K562 (cell line): ENCODE measurements at regions not wholly inside any gene's neighbourhood (a gene's known extent, or its start where the extent isn't known, plus 50 kb on each side); places are given as distances from the start of the nearest gene placed in this dataset.

Source experiments
- ATAC-seq: fragments of 200-7000 bp; cut with Tn5 transposase; 3 replicates; pipeline ENCODE4 v1.9.1; 2020; ENCODE audit warnings: moderate library complexity
- BruUV-seq: library from RNA; stranded (reverse); fragments of 400-500 nt; replicated peaks from 2 replicates; lab custom pipeline; 2021; lab: Mats Ljungman, UMichigan
- CTCF ChIA-PET: fragments of 300-600 bp; formaldehyde crosslinking; extraction: SDS; loops from one replicate; lab custom pipeline; 2021; ENCODE audit warnings: low intra/inter-chr PET ratio; lab: Yijun Ruan, JAX
- POLR2A ChIA-PET: fragments of 300-600, 350-650 bp; sonication (Branson Sonifier 250); formaldehyde crosslinking; extraction: SDS; loops from one replicate; lab custom pipeline; 2021; ENCODE audit warnings: antibody characterized with exemption, inconsistent platforms; lab: Yijun Ruan, JAX
- DNase-seq, 4 experiments: peaks; one replicate each; pipeline versions ENCODE4 v3.0.0 to v3.0.0-alpha.2; 2011 to 2018; ENCODE audit warnings: low spot score in 3 of 4, mixed read lengths in 3 of 4; ENCODE audit errors: extremely low read depth in 1 of 4
- FAIRE-seq: peaks from 2 replicates; lab custom pipeline; 2011; peaks lifted over from hg19 to GRCh38; lab: Jason Lieb, UNC
- H2AFZ ChIP-seq: 2 replicates; pipeline ENCODE4 v1.6.0; 2011; ENCODE audit warnings: low read depth, low read length, control low read depth, inconsistent platforms
- H3K27ac ChIP-seq: fragments of 200-600 bp; 3 replicates; pipeline ENCODE4 v1.8.0; 2011; ENCODE audit warnings: low read depth, mild to moderate bottlenecking, control low read depth, inconsistent platforms, low read length, moderate library complexity, mixed read lengths; ENCODE audit errors: extremely low read depth
- H3K27me3 ChIP-seq, 2 experiments: fragments of 300-600 bp in 1 of 2; 2 replicates in 1 of 2; 3 replicates in 1 of 2; pipeline versions ENCODE4 v1.6.0 to v1.8.0; 2011; ENCODE audit warnings: inconsistent platforms in 2 of 2, low read length in 2 of 2, mild to moderate bottlenecking in 1 of 2, mixed read lengths in 1 of 2, moderate library complexity in 1 of 2; ENCODE audit not compliant: control insufficient read depth in 2 of 2, insufficient read depth in 2 of 2
- H3K36me3 ChIP-seq: fragments of 300-600 bp; 3 replicates; pipeline ENCODE4 v1.8.0; 2011; ENCODE audit warnings: mild to moderate bottlenecking, low read length, inconsistent platforms; ENCODE audit not compliant: control insufficient read depth, insufficient read depth
- H3K4me1 ChIP-seq, 2 experiments: fragments of 200-600 bp in 1 of 2; replicated peaks in 1 of 2; 2 replicates in 1 of 2; 3 replicates in 1 of 2; pipeline versions ENCODE4 v1.5.1 to v1.8.0; 2011; ENCODE audit warnings: inconsistent platforms in 2 of 2, low read length in 2 of 2, mild to moderate bottlenecking in 1 of 2, mixed read lengths in 1 of 2, moderate library complexity in 1 of 2; ENCODE audit not compliant: control insufficient read depth in 2 of 2, insufficient read depth in 2 of 2
- H3K4me2 ChIP-seq: 2 replicates; pipeline ENCODE4 v1.6.1; 2011; ENCODE audit warnings: low read length, control low read depth, inconsistent platforms, mixed read lengths; ENCODE audit not compliant: insufficient read depth
- H3K4me3 ChIP-seq: fragments of 200-600 bp; sonication (generic), shearing (Covaris generic); 2 replicates; pipeline ENCODE4 v1.5.1; 2016; ENCODE audit warnings: control low read depth, inconsistent platforms
- H3K79me2 ChIP-seq: fragments of 200-600 bp; 3 replicates; pipeline ENCODE4 v1.8.0; 2011; ENCODE audit warnings: low read length, inconsistent platforms; ENCODE audit not compliant: control insufficient read depth, insufficient read depth
- H3K9ac ChIP-seq, 2 experiments: 2 replicates each; pipeline versions ENCODE4 v1.6.0 to v1.6.1; 2011; ENCODE audit warnings: low read depth in 2 of 2, low read length in 2 of 2, control low read depth in 1 of 2, inconsistent platforms in 1 of 2, mild to moderate bottlenecking in 1 of 2, mixed read lengths in 1 of 2; ENCODE audit not compliant: insufficient read depth in 1 of 2
- H3K9me1 ChIP-seq: one replicate; pipeline ENCODE4 v1.6.0; 2011; ENCODE audit warnings: inconsistent platforms, mild to moderate bottlenecking, low read length, moderate library complexity; ENCODE audit not compliant: control insufficient read depth, insufficient read depth
- H3K9me3 ChIP-seq: replicated peaks from 2 replicates; pipeline ENCODE4 v1.5.1; 2011; ENCODE audit warnings: low read depth, low read length, inconsistent platforms; ENCODE audit not compliant: control insufficient read depth, insufficient read depth
- H4K20me1 ChIP-seq: replicated peaks from 2 replicates; pipeline ENCODE4 v1.6.1; 2011; ENCODE audit warnings: low read length, inconsistent platforms, mixed read lengths; ENCODE audit not compliant: control insufficient read depth, insufficient read depth
- BRCA1 ChIP-seq, 2 experiments: fragments of 450-650 bp in 1 of 2; sonication (generic) in 1 of 2; formaldehyde crosslinking in 1 of 2; IDR thresholded peaks; 2 replicates each; pipeline versions ENCODE4 v1.5.0 to v1.6.1; 2017 to 2020; ENCODE audit warnings: mild to moderate bottlenecking in 1 of 2, missing genetic modification reagents in 1 of 2
- CBFA2T2 ChIP-seq: fragments of 450-650 bp; conservative IDR thresholded peaks from 2 replicates; pipeline ENCODE4 v1.6.1; 2017; ENCODE audit warnings: mild to moderate bottlenecking
- CBFA2T3 ChIP-seq: fragments of 450-650 bp; IDR thresholded peaks from 2 replicates; pipeline ENCODE4 v1.6.1; 2017
- CREB5 ChIP-seq: fragments of 250-450 bp; sonication (Bioruptor Pico); IDR thresholded peaks from 2 replicates; pipeline ENCODE4 v1.5.0; 2020; ENCODE audit warnings: mild to moderate bottlenecking
- CTCF ChIP-seq, 3 experiments: IDR thresholded peaks in 2 of 3; conservative IDR thresholded peaks in 1 of 3; 2 replicates each; pipeline ENCODE4 v1.5.1; 2011 to 2012; ENCODE audit warnings: low read length in 3 of 3, mild to moderate bottlenecking in 3 of 3, control low read depth in 2 of 3, improper control_type of control experiment in 1 of 3, inconsistent platforms in 1 of 3, low read depth in 1 of 3, mixed read lengths in 1 of 3, moderate library complexity in 1 of 3; ENCODE audit not compliant: insufficient read depth in 2 of 3
- ELK1 ChIP-seq: sonication (generic); formaldehyde crosslinking; IDR thresholded peaks from 2 replicates; pipeline ENCODE4 v1.8.1; 2022; ENCODE audit warnings: missing genetic modification reagents
- HDGF ChIP-seq: fragments of 450-650 bp; IDR thresholded peaks from 2 replicates; pipeline ENCODE4 v1.6.1; 2016
- PHF21A ChIP-seq: fragments of 450-650 bp; IDR thresholded peaks from 2 replicates; pipeline ENCODE4 v1.6.1; 2017; ENCODE audit warnings: low read depth, borderline replicate concordance
- WGBS: fragments of 100-300 bp; shearing (Covaris generic); methylation state at CpG from one replicate; pipeline ENCODE4 v1.1.6; 2016; ENCODE audit warnings: low coverage, mixed read lengths; ENCODE audit not compliant: insufficient coverage; ENCODE audit errors: missing lambda C conversion rate; 5-methylcytosine and 5-hydroxymethylcytosine counted together
- in situ Hi-C: fragments of 300-500 bp; cut with MboI; formaldehyde crosslinking; loops from 4 replicates; pipeline ENCODE4 v1.15.0; 2018; ENCODE audit warnings: inconsistent platforms, mixed read lengths
- intact Hi-C: fragments of 100-400 bp; cut with micrococcal nuclease; formaldehyde crosslinking; loops from 2 replicates; pipeline ENCODE4 v1.14.2; 2022

- peak; percentile 45; the same call in 2 of the 3 replicates for ATAC-seq
- no peak overlapping the region for H3K27ac ChIP-seq
- H3K4me3 ChIP-seq, result no peak overlapping the region
- peaks cover 0 to 6% of the 10 kb centered on the region in 2 experiments; a peak in 2 of 5 replicates for H3K27me3 ChIP-seq
- H4K20me1 ChIP-seq, result no peaks in the 10 kb centered on the region
- ChIA-PET CTCF (no interaction called here), POLR2A (no interaction called here)
- no TSS peak for BruUV-seq
- H3K4me2 ChIP-seq, result no peak overlapping the region
- no peak for FAIRE-seq
- in situ Hi-C loops (no loop called here), intact Hi-C loops (no loop called here)
- 0% methylated on average over 2 of the region's 2 CpGs for WGBS
- DNase-seq, result no peak
- H3K9me3 ChIP-seq, result no peaks in the 10 kb centered on the region
- H3K9me1 ChIP-seq, result no peaks in the 10 kb centered on the region
- no peaks in the 10 kb centered on the region for H3K4me1 ChIP-seq
- H3K9ac ChIP-seq, result no peak overlapping the region
- no peaks in the 10 kb centered on the region; the same call in 2 of the 3 replicates for H3K36me3 ChIP-seq
- no peak overlapping the region for H2AFZ ChIP-seq
- H3K79me2 ChIP-seq, result no peaks in the 10 kb centered on the region
- TF ChIP-seq CREB5 (no peak), BRCA1 (IDR thresholded peaks at IDR 0.05) (no peak), BRCA1 (CRISPR knock-in tag; IDR thresholded peaks at IDR 0.05) (no peak), HDGF (no peak), CTCF (IDR thresholded peaks at IDR 0.05 in 2 of 3, conservative IDR thresholded peaks at IDR 0.05 in 1 of 3; ENCODE audit: insufficient read depth in 2 of 3, low read depth in 1 of 3, low read length in 3 of 3) (0 out of 6 replicates have a peak, but pooled peaks of 1 of the 3 experiments have one; percentile 4), CBFA2T3 (peak; percentile 18; the same call in 1 of the 2 replicates), PHF21A (no peak), ELK1 (CRISPR knock-in tag) (no peak), CBFA2T2 (0 out of 2 replicates have a peak, but pooled peaks have one; percentile 20)
Observed at GRCh38 chr7:149367418-149368180, 93.3 kb downstream of the ZNF777 start.
